ENCODE measurements at regions not wholly inside any gene's neighbourhood (a gene's known extent, or its start where the extent isn't known, plus 50 kb on each side); places are given as distances from the start of the nearest gene placed in this dataset.

GRCh38 chr9:32136700-32137339, 247.6 kb upstream of the ACO1 start (continued):
- no peak for TF ChIP-seq SRF (IDR thresholded peaks at IDR 0.05; ENCODE audit: low read depth, low read length)
- TF ChIP-seq SNAI1 (CRISPR knock-in tag; IDR thresholded peaks at IDR 0.05; ENCODE audit: borderline replicate concordance): no peak
- peak; percentile 72; the same call in 1 of the 2 replicates for TF ChIP-seq NR2F6 (IDR thresholded peaks at IDR 0.05)
- peak; percentile 80 for TF ChIP-seq NR2F6 (CRISPR knock-in tag; IDR thresholded peaks at IDR 0.05)
- TF ChIP-seq NKX3-1 (CRISPR knock-in tag; IDR thresholded peaks at IDR 0.05): peak; percentile 81; the same call in 1 of the 2 replicates
- TF ChIP-seq MED13 (CRISPR knock-in tag; IDR thresholded peaks at IDR 0.05): peak; percentile 59; the same call in 1 of the 2 replicates
- no peak for TF ChIP-seq ZFP36L1 (CRISPR knock-in tag; IDR thresholded peaks at IDR 0.05)
- peak; percentile 40; the same call in 1 of the 2 replicates for TF ChIP-seq ZNF281 (CRISPR knock-in tag; IDR thresholded peaks at IDR 0.05; ENCODE audit: borderline replicate concordance)
- TF ChIP-seq WIZ (CRISPR knock-in tag; IDR thresholded peaks at IDR 0.05): no peak
- TF ChIP-seq NR2F2 (IDR thresholded peaks at IDR 0.05; ENCODE audit: borderline replicate concordance, low read depth): peak; percentile 61; the same call in 1 of the 2 replicates
- TF ChIP-seq TRIM22 (IDR thresholded peaks at IDR 0.05): no peak
- TF ChIP-seq ZFP41 (CRISPR knock-in tag; IDR thresholded peaks at IDR 0.05; ENCODE audit: borderline replicate concordance): no peak
- TF ChIP-seq CAMTA2 (CRISPR knock-in tag; IDR thresholded peaks at IDR 0.05; ENCODE audit: borderline replicate concordance): no peak
- TF ChIP-seq TCF12 (IDR thresholded peaks at IDR 0.05): no peak
- no peak for TF ChIP-seq TCF12 (CRISPR knock-in tag; IDR thresholded peaks at IDR 0.05)
- peak; percentile 69; the same call in 1 of the 2 replicates for TF ChIP-seq MIER2 (CRISPR knock-in tag; IDR thresholded peaks at IDR 0.05)
- no peak for TF ChIP-seq ZNF629 (CRISPR knock-in tag; conservative IDR thresholded peaks at IDR 0.05)
- TF ChIP-seq REL (CRISPR knock-in tag; conservative IDR thresholded peaks at IDR 0.05): no peak
- TF ChIP-seq HNRNPUL1 (IDR thresholded peaks at IDR 0.05; ENCODE audit: low read depth, low read length): no peak
- TF ChIP-seq NFIC (IDR thresholded peaks at IDR 0.05; ENCODE audit: low read length): peak; percentile 83
- no peak for TF ChIP-seq IRF1 (CRISPR knock-in tag; IDR thresholded peaks at IDR 0.05; ENCODE audit: low read depth)
- TF ChIP-seq ZNF224 (CRISPR knock-in tag; IDR thresholded peaks at IDR 0.05): no peak
